Peyer's patch (tissue), 4 donors: ENCODE measurements at regions not wholly inside any gene's neighbourhood (a gene's known extent, or its start where the extent isn't known, plus 50 kb on each side); places are given as distances from the start of the nearest gene placed in this dataset.
"Not testable (repeated sequence)": the region's sequence is repeated elsewhere in the genome, so short reads cannot be mapped to it uniquely, and the experiment has no call there.

Source experiments
- DNase-seq, 3 donors: peaks; one replicate each; pipeline ENCODE4 v3.0.0-alpha.2; 2017 to 2019
- H3K27ac ChIP-seq, 4 donors: fragments of 200-600 bp; sonication (generic); one replicate each; pipeline ENCODE4 v1.5.1; 2016 to 2019
- H3K27me3 ChIP-seq, 2 donors: fragments of 200-600 bp; sonication (generic); one replicate each; pipeline ENCODE4 v1.5.1; 2019
- H3K36me3 ChIP-seq, 3 donors: fragments of 200-600 bp; sonication (generic); one replicate each; pipeline ENCODE4 v1.5.1; 2016 to 2019
- H3K4me1 ChIP-seq, 4 donors: fragments of 200-600 bp; sonication (generic); one replicate each; pipeline ENCODE4 v1.5.1; 2016 to 2019
- H3K4me3 ChIP-seq, 4 donors: fragments of 200-600 bp; sonication (generic); 1 replicate in 3 of 4; 2 replicates in 1 of 4; pipeline ENCODE4 v1.5.1; 2016 to 2019; ENCODE audit warnings: mild to moderate bottlenecking in 1 of 4
- H3K9me3 ChIP-seq, 4 donors: fragments of 200-600 bp; sonication (generic); one replicate each; pipeline ENCODE4 v1.5.1; 2016 to 2019; ENCODE audit warnings: mild to moderate bottlenecking in 1 of 4
- CTCF ChIP-seq, 6 experiments: fragments of 450-650 bp in 4 of 6; fragments of 200-600 bp in 2 of 6; sonication (generic) in 1 of 6; IDR thresholded peaks; one replicate each; pipeline ENCODE4 v1.5.1; 2017 to 2019; ENCODE audit warnings: antibody characterized with exemption in 6 of 6, mild to moderate bottlenecking in 3 of 6, moderate library complexity in 1 of 6
- POLR2A ChIP-seq, 2 donors: fragments of 450-650 bp; IDR thresholded peaks; one replicate each; pipeline ENCODE4 v1.5.1; 2017; ENCODE audit warnings: antibody characterized with exemption in 2 of 2, mild to moderate bottlenecking in 2 of 2, moderate library complexity in 2 of 2

- Histone ChIP-seq H3K27me3 (no peaks in the 10 kb centered on the region), H3K36me3 (no peaks in the 10 kb centered on the region), H3K27ac (no peak overlapping the region), H3K4me1 (no peaks in the 10 kb centered on the region), H3K9me3 (no peaks in the 10 kb centered on the region), H3K4me3 (no peak overlapping the region)
- DNase-seq = no peak
- TF ChIP-seq POLR2A (IDR thresholded peaks at IDR 0.05) (no peak), CTCF (IDR thresholded peaks at IDR 0.05) (no peak)
These were observed 130.3 kb downstream of the MINAR1 start for GRCh38 chr15:79562403-79562815.

GRCh38 chr15:79562899-79563298 lies 130.8 kb downstream of the MINAR1 start:
- H3K36me3 ChIP-seq = no peaks in the 10 kb centered on the region
- no peaks in the 10 kb centered on the region for H3K4me1 ChIP-seq
- no peaks in the 10 kb centered on the region for H3K9me3 ChIP-seq
- no peak overlapping the region for H3K27ac ChIP-seq
- H3K4me3 ChIP-seq = no peak overlapping the region
- TF ChIP-seq CTCF (IDR thresholded peaks at IDR 0.05) (no peak), POLR2A (IDR thresholded peaks at IDR 0.05) (no peak)
- DNase-seq = no peak
- no peaks in the 10 kb centered on the region for H3K27me3 ChIP-seq

- no peak for DNase-seq
- Histone ChIP-seq H3K36me3 (no peaks in the 10 kb centered on the region), H3K27me3 (no peaks in the 10 kb centered on the region), H3K4me3 (no peak overlapping the region), H3K27ac (no peak overlapping the region), H3K9me3 (no peaks in the 10 kb centered on the region), H3K4me1 (no peaks in the 10 kb centered on the region)
- TF ChIP-seq POLR2A (IDR thresholded peaks at IDR 0.05) = no peak
- TF ChIP-seq CTCF (IDR thresholded peaks at IDR 0.05) = no peak
These were observed 137.9 kb downstream of the MINAR1 start for GRCh38 chr15:79570004-79570403.

GRCh38 chr15:79572691-79573404 lies 140.7 kb downstream of the MINAR1 start:
- no peaks in the 10 kb centered on the region for H3K9me3 ChIP-seq
- no peaks in the 10 kb centered on the region for H3K4me1 ChIP-seq
- DNase-seq = no peak
- no peak overlapping the region for H3K27ac ChIP-seq
- no peak overlapping the region for H3K4me3 ChIP-seq
- no peak for TF ChIP-seq CTCF (IDR thresholded peaks at IDR 0.05)
- TF ChIP-seq POLR2A (IDR thresholded peaks at IDR 0.05) = no peak
- no peaks in the 10 kb centered on the region for H3K27me3 ChIP-seq
- H3K36me3 ChIP-seq = no peaks in the 10 kb centered on the region

GRCh38 chr15:79574431-79575273 lies 142.5 kb downstream of the MINAR1 start:
- H3K36me3 ChIP-seq, H3K27ac ChIP-seq, DNase-seq, H3K9me3 ChIP-seq, H3K27me3 ChIP-seq, H3K4me1 ChIP-seq, H3K4me3 ChIP-seq: not testable (repeated sequence)

GRCh38 chr15:79582650-79583049 lies 150.5 kb downstream of the MINAR1 start:
- no peaks in the 10 kb centered on the region for H3K4me1 ChIP-seq
- no peak for DNase-seq
- H3K27me3 ChIP-seq = no peaks in the 10 kb centered on the region
- TF ChIP-seq POLR2A (IDR thresholded peaks at IDR 0.05) (no peak), CTCF (IDR thresholded peaks at IDR 0.05) (no peak)
- H3K27ac ChIP-seq = no peak overlapping the region
- no peaks in the 10 kb centered on the region for H3K36me3 ChIP-seq
- no peak overlapping the region for H3K4me3 ChIP-seq
- no peaks in the 10 kb centered on the region for H3K9me3 ChIP-seq
